Endothelial cell of umbilical vein (primary cell): ENCODE measurements at regions not wholly inside any gene's neighbourhood (a gene's known extent, or its start where the extent isn't known, plus 50 kb on each side); places are given as distances from the start of the nearest gene placed in this dataset.

Experiments used
- BruUV-seq: library from RNA; stranded (reverse); fragments of 400-500 nt; replicated peaks from 2 replicates; lab custom pipeline; 2021; lab: Mats Ljungman, UMichigan
- CTCF ChIA-PET: fragments of 300-600, 350-600 bp; sonication (Branson Sonifier 250); formaldehyde crosslinking; loops from one replicate; lab custom pipeline; 2021; ENCODE audit warnings: antibody characterized with exemption, inconsistent platforms; lab: Charles Lee
- POLR2A ChIA-PET: fragments of 300-600, 350-600 bp; sonication (Branson Sonifier 250); formaldehyde crosslinking; loops from one replicate; lab custom pipeline; 2021; ENCODE audit warnings: antibody characterized with exemption, inconsistent platforms; lab: Charles Lee
- DNase-seq: peaks from one replicate; pipeline ENCODE4 v3.0.0-alpha.2; 2011; ENCODE audit warnings: low read depth, low spot score
- FAIRE-seq: peaks from 2 replicates; lab custom pipeline; 2011; peaks lifted over from hg19 to GRCh38; lab: Jason Lieb, UNC
- H2AFZ ChIP-seq: 2 replicates; pipeline ENCODE4 v1.6.0; 2012; ENCODE audit warnings: low read depth, low read length, control low read depth, inconsistent platforms
- H3K27ac ChIP-seq: 2 replicates; pipeline ENCODE4 v1.5.1; 2011; ENCODE audit warnings: low read depth, mild to moderate bottlenecking, control low read depth, low read length, moderate library complexity; ENCODE audit not compliant: insufficient read depth
- H3K27me3 ChIP-seq, 2 experiments: 2 replicates each; pipeline versions ENCODE4 v1.6.0 to v1.6.1; 2011; ENCODE audit warnings: low read length in 2 of 2, mixed read lengths in 1 of 2; ENCODE audit not compliant: control insufficient read depth in 2 of 2, insufficient read depth in 2 of 2
- H3K36me3 ChIP-seq, 2 experiments: 2 replicates in 1 of 2; 3 replicates in 1 of 2; pipeline ENCODE4 v1.5.1; 2011; ENCODE audit warnings: low read length in 2 of 2, mild to moderate bottlenecking in 1 of 2, moderate library complexity in 1 of 2; ENCODE audit not compliant: control insufficient read depth in 2 of 2, insufficient read depth in 2 of 2; ENCODE audit errors: extremely low read depth in 1 of 2
- H3K4me1 ChIP-seq: 3 replicates; pipeline ENCODE4 v1.5.1; 2011; ENCODE audit warnings: mild to moderate bottlenecking, low read length; ENCODE audit not compliant: control insufficient read depth, insufficient read depth; ENCODE audit errors: extremely low read depth
- H3K4me2 ChIP-seq: 2 replicates; pipeline ENCODE4 v1.6.1; 2011; ENCODE audit warnings: low read length, control low read depth, mixed read lengths; ENCODE audit not compliant: insufficient read depth
- H3K4me3 ChIP-seq, 3 experiments: fragments of 200-600 bp in 1 of 3; sonication (generic), shearing (Covaris generic) in 1 of 3; replicated peaks in 1 of 3; 2 replicates each; pipeline ENCODE4 v1.5.1; 2011 to 2016; ENCODE audit warnings: control low read depth in 3 of 3, low read length in 3 of 3, mild to moderate bottlenecking in 2 of 3, inconsistent platforms in 1 of 3, low read depth in 1 of 3, moderate library complexity in 1 of 3; ENCODE audit not compliant: insufficient read depth in 1 of 3
- H3K79me2 ChIP-seq: 2 replicates; pipeline ENCODE4 v1.6.0; 2012; ENCODE audit warnings: low read length, inconsistent platforms; ENCODE audit not compliant: control insufficient read depth, insufficient read depth
- H3K9ac ChIP-seq: replicated peaks from 2 replicates; pipeline ENCODE3; 2011; ENCODE audit warnings: low read length, control low read depth; ENCODE audit not compliant: insufficient read depth; ENCODE audit errors: extremely low read depth
- H3K9me1 ChIP-seq: replicated peaks from 3 replicates; pipeline ENCODE4 v1.6.0; 2011; ENCODE audit warnings: mild to moderate bottlenecking, low read length; ENCODE audit not compliant: control insufficient read depth, insufficient read depth; ENCODE audit errors: extremely low read depth
- H3K9me3 ChIP-seq: replicated peaks from 2 replicates; pipeline ENCODE4 v1.5.1; 2012; ENCODE audit warnings: low read length, inconsistent platforms; ENCODE audit not compliant: control insufficient read depth, insufficient read depth
- H4K20me1 ChIP-seq: replicated peaks from 2 replicates; pipeline ENCODE3; 2011; ENCODE audit warnings: mild to moderate bottlenecking, low read length; ENCODE audit not compliant: control insufficient read depth, insufficient read depth; ENCODE audit errors: extremely low read depth
- FOS ChIP-seq: IDR thresholded peaks from 2 replicates; pipeline ENCODE4 v1.6.1; 2011; ENCODE audit warnings: mild to moderate bottlenecking, low read length, moderate library complexity, borderline replicate concordance; ENCODE audit not compliant: insufficient read depth
- JUN ChIP-seq: IDR thresholded peaks from 2 replicates; pipeline ENCODE4 v1.6.1; 2011; ENCODE audit warnings: borderline replicate concordance, low read depth; ENCODE audit not compliant: insufficient read length, insufficient read depth
- POLR2A ChIP-seq: IDR thresholded peaks from 2 replicates; pipeline ENCODE4 v1.6.1; 2012; ENCODE audit warnings: low read depth, mild to moderate bottlenecking, control low read depth, low read length
- POLR2AphosphoS5 ChIP-seq: IDR thresholded peaks from 2 replicates; pipeline ENCODE4 v1.6.1; 2012; ENCODE audit warnings: low read depth, mild to moderate bottlenecking, control low read depth, low read length, moderate library complexity; ENCODE audit not compliant: insufficient read depth
- dilution Hi-C: fragments of 300-500 bp; cut with MboI; formaldehyde crosslinking; loops from one replicate; pipeline ENCODE4 v1.15.0; 2019; ENCODE audit warnings: low sequenced_read_pairs; ENCODE audit not compliant: extremely low pct_ligation_motif_present
- intact Hi-C: fragments of 100-400 bp; cut with micrococcal nuclease; formaldehyde crosslinking; loops from one replicate; pipeline ENCODE4 v1.10.0; 2022
- TF ChIP-seq, protein P1 (sequence below): IDR thresholded peaks from 2 replicates; pipeline ENCODE4 v1.6.1; 2011; ENCODE audit not compliant: insufficient read depth, insufficient read length
- TF ChIP-seq, protein P2 (sequence below), 2 donors: IDR thresholded peaks; 1 replicate in 1 of 2; 2 replicates in 1 of 2; pipeline ENCODE4 v1.5.1; 2011; ENCODE audit warnings: low read length in 2 of 2, mild to moderate bottlenecking in 2 of 2, moderate library complexity in 2 of 2, control low read depth in 1 of 2, inconsistent platforms in 1 of 2, low read depth in 1 of 2; ENCODE audit not compliant: insufficient read depth in 1 of 2; ENCODE audit errors: extremely low read depth in 1 of 2

DNA sequence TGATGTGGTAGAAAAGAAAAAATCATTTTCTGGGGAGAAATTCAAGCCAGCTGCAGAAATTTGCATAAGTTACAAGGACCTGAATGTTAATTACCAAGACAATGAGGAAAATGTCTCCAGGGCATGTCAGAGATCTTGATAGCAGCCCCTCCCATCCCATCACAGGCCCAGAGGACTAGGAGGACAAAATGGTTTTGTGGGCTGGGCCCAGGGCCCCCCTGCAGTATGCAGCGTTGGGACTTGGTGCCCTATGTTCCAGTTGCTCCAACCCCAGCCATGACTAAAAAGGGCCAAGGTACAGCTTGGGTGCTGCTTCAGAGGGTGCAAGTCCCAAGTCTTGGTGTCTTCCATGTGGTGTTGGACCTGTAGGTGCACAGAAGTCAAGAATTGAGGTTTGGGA lies 76.6 kb upstream of the SOX1 start:
- Histone ChIP-seq H4K20me1 (no peaks in the 10 kb centered on the region), H2AFZ (no peak overlapping the region), H3K9me3 (peaks cover 5% of the 10 kb centered on the region), H3K79me2 (no peaks in the 10 kb centered on the region), H3K4me3 (no peak overlapping the region), H3K27me3 (no peaks in the 10 kb centered on the region), H3K4me1 (no peaks in the 10 kb centered on the region), H3K36me3 (no peaks in the 10 kb centered on the region), H3K27ac (no peak overlapping the region), H3K4me2 (no peak overlapping the region), H3K9me1 (no peaks in the 10 kb centered on the region), H3K9ac (no peak overlapping the region)
- CTCF ChIA-PET: no interaction called here
- POLR2A ChIA-PET: no interaction called here
- intact Hi-C loops: no loop called here
- dilution Hi-C loops: no loop called here
- DNase-seq (no peak), FAIRE-seq (no peak)
- no TSS peak for BruUV-seq
- TF ChIP-seq, protein P1, sequence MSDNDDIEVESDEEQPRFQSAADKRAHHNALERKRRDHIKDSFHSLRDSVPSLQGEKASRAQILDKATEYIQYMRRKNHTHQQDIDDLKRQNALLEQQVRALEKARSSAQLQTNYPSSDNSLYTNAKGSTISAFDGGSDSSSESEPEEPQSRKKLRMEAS: no peak
- TF ChIP-seq POLR2AphosphoS5: no peak
- TF ChIP-seq, protein P2, sequence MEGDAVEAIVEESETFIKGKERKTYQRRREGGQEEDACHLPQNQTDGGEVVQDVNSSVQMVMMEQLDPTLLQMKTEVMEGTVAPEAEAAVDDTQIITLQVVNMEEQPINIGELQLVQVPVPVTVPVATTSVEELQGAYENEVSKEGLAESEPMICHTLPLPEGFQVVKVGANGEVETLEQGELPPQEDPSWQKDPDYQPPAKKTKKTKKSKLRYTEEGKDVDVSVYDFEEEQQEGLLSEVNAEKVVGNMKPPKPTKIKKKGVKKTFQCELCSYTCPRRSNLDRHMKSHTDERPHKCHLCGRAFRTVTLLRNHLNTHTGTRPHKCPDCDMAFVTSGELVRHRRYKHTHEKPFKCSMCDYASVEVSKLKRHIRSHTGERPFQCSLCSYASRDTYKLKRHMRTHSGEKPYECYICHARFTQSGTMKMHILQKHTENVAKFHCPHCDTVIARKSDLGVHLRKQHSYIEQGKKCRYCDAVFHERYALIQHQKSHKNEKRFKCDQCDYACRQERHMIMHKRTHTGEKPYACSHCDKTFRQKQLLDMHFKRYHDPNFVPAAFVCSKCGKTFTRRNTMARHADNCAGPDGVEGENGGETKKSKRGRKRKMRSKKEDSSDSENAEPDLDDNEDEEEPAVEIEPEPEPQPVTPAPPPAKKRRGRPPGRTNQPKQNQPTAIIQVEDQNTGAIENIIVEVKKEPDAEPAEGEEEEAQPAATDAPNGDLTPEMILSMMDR (IDR thresholded peaks at IDR 0.05; ENCODE audit: extremely low read depth in 1 of 2, insufficient read depth in 1 of 2, low read depth in 1 of 2, low read length in 2 of 2): no peak
- no peak for TF ChIP-seq FOS
- no peak for TF ChIP-seq JUN

DNA sequence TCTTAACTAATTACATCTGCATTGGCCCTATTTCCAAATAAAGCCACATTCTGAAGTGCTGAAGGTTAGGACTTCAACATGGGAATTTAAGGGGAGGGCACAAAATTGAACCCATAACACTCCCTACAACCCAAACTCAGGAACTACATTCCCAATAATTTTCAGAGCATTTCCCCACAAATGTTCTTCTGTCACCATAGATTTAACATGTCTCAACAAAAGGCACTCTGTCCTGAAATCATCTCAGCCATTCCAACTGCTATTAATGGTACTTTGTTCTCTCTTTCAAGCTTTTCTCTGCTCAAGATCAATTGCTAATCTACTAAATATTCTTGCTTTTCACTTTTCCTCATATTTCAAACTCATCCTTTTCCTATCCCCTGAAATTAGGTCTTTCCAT lies 74.0 kb upstream of the SOX1 start:
- no peak overlapping the region for H3K4me3 ChIP-seq
- dilution Hi-C loops: no loop called here
- CTCF ChIA-PET: no interaction called here

More for the DNA sequence above, 74.0 kb upstream of the SOX1 start:
- POLR2A ChIA-PET: no interaction called here
- Histone ChIP-seq H3K9ac (no peak overlapping the region), H2AFZ (no peak overlapping the region), H3K27me3 (no peaks in the 10 kb centered on the region), H3K9me1 (no peaks in the 10 kb centered on the region), H3K4me1 (no peaks in the 10 kb centered on the region), H3K27ac (no peak overlapping the region), H3K9me3 (peaks cover 2% of the 10 kb centered on the region), H4K20me1 (no peaks in the 10 kb centered on the region), H3K4me2 (no peak overlapping the region), H3K36me3 (no peaks in the 10 kb centered on the region), H3K79me2 (no peaks in the 10 kb centered on the region)
- TF ChIP-seq FOS: no peak
- no peak for TF ChIP-seq POLR2A
- intact Hi-C loops: no loop called here
- DNase-seq (no peak), FAIRE-seq (no peak)
- no TSS peak for BruUV-seq
